Medulla oblongata (tissue), 1 donor: ENCODE measurements at regions not wholly inside any gene's neighbourhood (a gene's known extent, or its start where the extent isn't known, plus 50 kb on each side); places are given as distances from the start of the nearest gene placed in this dataset.

Source experiments
- DNase-seq: peaks from one replicate; pipeline ENCODE4 v3.0.0-alpha.2; 2015; ENCODE audit errors: extremely low spot score

GRCh38 chr18:75533950-75534349, 106.4 kb upstream of the SMIM21 start:
- DNase-seq = no peak

GRCh38 chr18:75533209-75533608, 105.7 kb upstream of the SMIM21 start:
- DNase-seq = no peak

GRCh38 chr18:75531851-75532459, 104.5 kb upstream of the SMIM21 start:
- DNase-seq = no peak

- DNase-seq = no peak
Measured at GRCh38 chr18:75531212-75531850, 103.8 kb upstream of the SMIM21 start.

- no peak for DNase-seq
Measured at GRCh38 chr18:75530566-75531211, 103.2 kb upstream of the SMIM21 start.

GRCh38 chr18:75530118-75530517, 102.6 kb upstream of the SMIM21 start:
- DNase-seq = no peak

GRCh38 chr18:75529394-75529793, 101.9 kb upstream of the SMIM21 start:
- DNase-seq = no peak

GRCh38 chr18:75527848-75528685, 100.6 kb upstream of the SMIM21 start:
- no peak for DNase-seq

- no peak for DNase-seq
Measured at GRCh38 chr18:75526038-75526437, 98.5 kb upstream of the SMIM21 start.

- no peak for DNase-seq
Measured at GRCh38 chr18:75525331-75525730, 97.8 kb upstream of the SMIM21 start.

GRCh38 chr18:75524841-75525240, 97.3 kb upstream of the SMIM21 start:
- DNase-seq = no peak

GRCh38 chr18:75524181-75524580, 96.7 kb upstream of the SMIM21 start:
- DNase-seq = no peak

- no peak for DNase-seq
Measured at GRCh38 chr18:75521816-75522215, 94.3 kb upstream of the SMIM21 start.

GRCh38 chr18:75518007-75518406, 90.5 kb upstream of the SMIM21 start:
- no peak for DNase-seq

GRCh38 chr18:75517286-75517685, 89.8 kb upstream of the SMIM21 start:
- DNase-seq = no peak

- DNase-seq = no peak
Measured at GRCh38 chr18:75507636-75508035, 80.1 kb upstream of the SMIM21 start.

GRCh38 chr18:75506913-75507312, 79.4 kb upstream of the SMIM21 start:
- no peak for DNase-seq

GRCh38 chr18:75504469-75504868, 77.0 kb upstream of the SMIM21 start:
- no peak for DNase-seq

- DNase-seq = no peak
Measured at GRCh38 chr18:75503615-75504014, 76.1 kb upstream of the SMIM21 start.

GRCh38 chr18:75502286-75502685, 74.8 kb upstream of the SMIM21 start:
- DNase-seq = no peak

- DNase-seq = no peak
Measured at GRCh38 chr18:75500545-75500944, 73.0 kb upstream of the SMIM21 start.

GRCh38 chr18:75497576-75498235, 70.2 kb upstream of the SMIM21 start:
- no peak for DNase-seq
